Heart right ventricle (tissue), 16 donors: ENCODE measurements at regions not wholly inside any gene's neighbourhood (a gene's known extent, or its start where the extent isn't known, plus 50 kb on each side); places are given as distances from the start of the nearest gene placed in this dataset.
A peak's percentile ranks its signal among the peaks of the same experiment; 100 is the strongest.

Experiments used
- ATAC-seq, 8 donors: fragments of 200-7000 bp; cut with Tn5 transposase; one replicate each; pipeline ENCODE4 v1.9.1; 2020; ENCODE audit warnings: mild to moderate bottlenecking in 8 of 8, moderate library complexity in 8 of 8, moderate number of reproducible peaks in 1 of 8
- DNase-seq, 2 donors: peaks; one replicate each; pipeline ENCODE4 v3.0.0-alpha.2; 2020
- H3K27ac ChIP-seq, 10 donors: fragments of 200-600 bp; sonication (generic) in 2 of 10; one replicate each; pipeline versions ENCODE4 v1.5.0 to v1.8.0; 2020 to 2022; ENCODE audit warnings: mild to moderate bottlenecking in 3 of 10
- H3K27me3 ChIP-seq, 7 donors: fragments of 200-600 bp; one replicate each; pipeline ENCODE4 v1.8.0; 2021 to 2022; ENCODE audit warnings: mild to moderate bottlenecking in 2 of 7
- H3K36me3 ChIP-seq, 9 donors: fragments of 200-600 bp; sonication (generic) in 1 of 9; one replicate each; pipeline versions ENCODE4 v1.5.0 to v1.8.0; 2020 to 2022; ENCODE audit warnings: mild to moderate bottlenecking in 2 of 9
- H3K4me1 ChIP-seq, 9 donors: fragments of 200-600 bp; sonication (generic) in 1 of 9; one replicate each; pipeline versions ENCODE4 v1.5.0 to v1.8.0; 2020 to 2022; ENCODE audit warnings: mild to moderate bottlenecking in 4 of 9
- H3K4me3 ChIP-seq, 10 donors: fragments of 200-600 bp; sonication (generic) in 2 of 10; one replicate each; pipeline versions ENCODE4 v1.5.0 to v1.8.0; 2020 to 2022; ENCODE audit warnings: mild to moderate bottlenecking in 7 of 10, moderate library complexity in 2 of 10
- H3K9me3 ChIP-seq, 11 donors: fragments of 200-600 bp in 10 of 11; sonication (generic) in 2 of 11; one replicate each; pipeline versions ENCODE4 v1.5.0 to v1.8.0; 2013 to 2022; ENCODE audit warnings: mild to moderate bottlenecking in 2 of 11, control low read depth in 1 of 11, moderate library complexity in 1 of 11
- WGBS, 2 donors: extraction: QIAGEN DNeasy Blood & Tissue Kit; methylation state at CpG; one replicate each; pipeline ENCODE4 v1.1.7; 2013; ENCODE audit warnings: inconsistent platforms in 1 of 2; 5-methylcytosine and 5-hydroxymethylcytosine counted together
- intact Hi-C, 10 donors: fragments of 100-400 bp; cut with DNase I; formaldehyde crosslinking; loops; one replicate each; pipeline versions ENCODE4 v1.11.1 to v1.14.2; 2022
- TF ChIP-seq, protein P1 (sequence below), 9 donors: fragments of 200-600 bp; sonication (generic) in 2 of 9; IDR thresholded peaks; one replicate each; pipeline versions ENCODE4 v1.5.0 to v1.8.0; 2021 to 2022; ENCODE audit warnings: antibody characterized with exemption in 9 of 9, mild to moderate bottlenecking in 5 of 9, moderate library complexity in 1 of 9
- donor health status: Arrhythmogenic right ventricular cardiomyopathy.
- donor health status: ischemic (EF 13 %, LVEDD 7.1; RV severe dilation, severe dysfunction).
- donor health status: healthy with polysubstance abuse.
- donor health status: DM: no; HTN: yes; CAD: no.
- donor health status: DM: no; HTN: no; CAD: no.
- donor health status: ischemic (EF 25% LVEDD 6.9; RV normal size, moderate dysfunction).
- donor health status: ischemic (EF 25% LVEDD 5.7; RV mildly dilated, moderate dysfunction).
- donor health status: healthy.
- donor health status: DM: yes; HTN: yes; CAD: no.
- donor health status: Ischemic cardiomyopathy.
- donor health status: ischemic (EF 35%, LVEDD 5.7; RV mildly dilated, moderate dysfunction).
- donor health status: nonischemic (EF 11% LVEDD 7.7; RV severe dilation, severe dysfunction).
- donor health status: DM: yes; HTN: yes; CAD: no.
- donor health status: PGD.
- donor health status: ischemic (EF 29% LVEDD 5.4; RV normal size, mild dysfunction).
- donor health status: nonischemic (EF 23%, LVEDD 6.1; RV moderate dilation, normal function).

- Histone ChIP-seq H3K27me3 (peaks cover 0 to 48% (median 21%) of the 10 kb centered on the region in 7 donors), H3K36me3 (no peaks in the 10 kb centered on the region), H3K9me3 (no peaks in the 10 kb centered on the region), H3K4me1 (peaks cover 0 to 7% (median 0%) of the 10 kb centered on the region in 9 donors), H3K27ac (no peak overlapping the region), H3K4me3 (peak overlapping the region in 9 of 10 donors; percentile 16 to 57 (median 48))
- intact Hi-C loops = no loop called here
- ATAC-seq (peak; percentile 64 to 87 (median 73)), DNase-seq (peak; percentile 25 to 27)
- TF ChIP-seq, protein P1, sequence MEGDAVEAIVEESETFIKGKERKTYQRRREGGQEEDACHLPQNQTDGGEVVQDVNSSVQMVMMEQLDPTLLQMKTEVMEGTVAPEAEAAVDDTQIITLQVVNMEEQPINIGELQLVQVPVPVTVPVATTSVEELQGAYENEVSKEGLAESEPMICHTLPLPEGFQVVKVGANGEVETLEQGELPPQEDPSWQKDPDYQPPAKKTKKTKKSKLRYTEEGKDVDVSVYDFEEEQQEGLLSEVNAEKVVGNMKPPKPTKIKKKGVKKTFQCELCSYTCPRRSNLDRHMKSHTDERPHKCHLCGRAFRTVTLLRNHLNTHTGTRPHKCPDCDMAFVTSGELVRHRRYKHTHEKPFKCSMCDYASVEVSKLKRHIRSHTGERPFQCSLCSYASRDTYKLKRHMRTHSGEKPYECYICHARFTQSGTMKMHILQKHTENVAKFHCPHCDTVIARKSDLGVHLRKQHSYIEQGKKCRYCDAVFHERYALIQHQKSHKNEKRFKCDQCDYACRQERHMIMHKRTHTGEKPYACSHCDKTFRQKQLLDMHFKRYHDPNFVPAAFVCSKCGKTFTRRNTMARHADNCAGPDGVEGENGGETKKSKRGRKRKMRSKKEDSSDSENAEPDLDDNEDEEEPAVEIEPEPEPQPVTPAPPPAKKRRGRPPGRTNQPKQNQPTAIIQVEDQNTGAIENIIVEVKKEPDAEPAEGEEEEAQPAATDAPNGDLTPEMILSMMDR (IDR thresholded peaks at IDR 0.05) = peak in 7 of 9 donors; percentile 27 to 50 (median 40)
- WGBS, 2 donors = 0% methylated on average over 47 of the region's 47 CpGs
Measured at GRCh38 chr10:108911814-108912541, 1011.3 kb downstream of the XPNPEP1 start.

DNA sequence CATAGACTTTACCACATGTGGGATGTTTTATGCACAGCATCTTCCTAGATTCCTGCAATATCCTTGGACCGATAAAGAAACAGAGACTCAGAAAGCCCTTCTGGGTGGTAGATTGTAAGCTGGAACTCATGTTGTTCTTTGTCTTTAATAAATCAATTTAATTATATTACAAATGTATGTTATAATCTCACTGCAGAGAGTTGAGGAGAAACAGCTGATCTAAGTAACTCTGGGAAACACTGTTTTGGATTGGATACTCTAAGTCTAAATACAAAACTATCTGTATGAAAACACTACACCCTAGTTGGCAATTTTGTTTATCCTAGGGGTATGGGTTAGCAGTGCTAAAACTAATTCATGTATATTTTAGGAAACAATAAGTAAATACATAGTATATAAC, 1015.2 kb downstream of the XPNPEP1 start:
- ATAC-seq = no peak
- 88 to 95% methylated on average over 1 of the region's 1 CpG for WGBS, 2 donors
- DNase-seq = no peak
- no peak overlapping the region for H3K4me3 ChIP-seq
- H3K27ac ChIP-seq = no peak overlapping the region
- peaks cover 0 to 7% (median 0%) of the 10 kb centered on the region in 9 donors for H3K4me1 ChIP-seq
- TF ChIP-seq, protein P1 (IDR thresholded peaks at IDR 0.05) = no peak
- peaks cover 0 to 54% (median 13%) of the 10 kb centered on the region in 7 donors for H3K27me3 ChIP-seq
- no peaks in the 10 kb centered on the region for H3K36me3 ChIP-seq
- no peaks in the 10 kb centered on the region for H3K9me3 ChIP-seq
- intact Hi-C loops = no loop called here

DNA sequence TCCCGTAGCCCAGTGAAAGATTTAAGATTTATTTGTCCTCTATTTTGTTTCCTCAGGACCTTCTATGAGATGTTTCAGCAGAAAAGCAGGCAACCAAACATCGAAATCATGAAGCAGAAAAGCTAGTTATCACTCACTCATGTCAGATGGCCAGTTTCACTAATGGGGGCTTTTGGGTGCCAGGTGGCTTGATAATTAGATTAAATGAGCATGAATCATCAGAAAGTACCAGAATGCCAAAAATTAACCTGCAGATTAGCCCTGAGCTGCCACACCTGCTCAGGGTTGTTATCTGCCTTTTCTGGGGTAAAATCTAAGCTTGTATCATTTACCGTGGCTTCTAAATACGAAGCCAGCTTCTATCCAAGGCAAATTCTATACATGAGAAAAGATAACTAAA, 1017.5 kb downstream of the XPNPEP1 start:
- TF ChIP-seq, protein P1 (IDR thresholded peaks at IDR 0.05) = no peak
- peaks cover 0 to 38% (median 0%) of the 10 kb centered on the region in 7 donors for H3K27me3 ChIP-seq
- WGBS, 2 donors = 62 to 73% methylated on average over 4 of the region's 4 CpGs
- H3K27ac ChIP-seq = no peak overlapping the region
- DNase-seq (no peak), ATAC-seq (no peak)
- H3K4me1 ChIP-seq = peaks cover 0 to 4% (median 0%) of the 10 kb centered on the region in 9 donors
- H3K4me3 ChIP-seq = no peak overlapping the region
- intact Hi-C loops = no loop called here
- no peaks in the 10 kb centered on the region for H3K9me3 ChIP-seq
- no peaks in the 10 kb centered on the region for H3K36me3 ChIP-seq

DNA sequence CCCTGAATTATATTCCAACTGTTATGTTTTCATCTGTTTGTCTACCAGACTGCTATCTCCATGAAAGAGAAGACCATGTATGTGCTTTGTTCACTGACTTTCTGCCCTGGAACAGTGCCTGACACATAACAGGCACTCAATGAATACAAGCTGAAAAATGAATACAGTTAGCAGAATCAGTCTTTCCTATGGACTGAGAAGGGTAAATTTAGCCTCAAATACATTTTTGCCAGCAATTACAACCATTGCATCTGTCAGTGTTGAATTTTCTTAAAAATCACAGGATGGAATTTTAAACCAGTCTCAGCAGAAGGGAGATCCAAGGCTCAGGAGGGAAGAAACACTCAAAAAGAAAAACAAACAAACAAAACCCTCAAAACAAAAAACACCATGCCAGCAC, 1018.1 kb downstream of the XPNPEP1 start:
- TF ChIP-seq, protein P1 (IDR thresholded peaks at IDR 0.05) = no peak
- Histone ChIP-seq H3K4me3 (no peak overlapping the region), H3K27me3 (peaks cover 0 to 31% (median 0%) of the 10 kb centered on the region in 7 donors), H3K4me1 (peaks cover 0 to 4% (median 0%) of the 10 kb centered on the region in 9 donors), H3K9me3 (no peaks in the 10 kb centered on the region), H3K27ac (no peak overlapping the region), H3K36me3 (no peaks in the 10 kb centered on the region)
- intact Hi-C loops = no loop called here
- ATAC-seq = no peak
- no peak for DNase-seq
